GM12878 (cell line): ENCODE measurements at regions not wholly inside any gene's neighbourhood (a gene's known extent, or its start where the extent isn't known, plus 50 kb on each side); places are given as distances from the start of the nearest gene placed in this dataset.
"Not testable (repeated sequence)": the region's sequence is repeated elsewhere in the genome, so short reads cannot be mapped to it uniquely, and the experiment has no call there.

ENCODE experiments used
- CBX3 ChIP-seq: fragments of 200-600 bp; sonication (generic); IDR thresholded peaks from 2 replicates; pipeline ENCODE4 v1.6.1; 2016; ENCODE audit warnings: low read depth, borderline replicate concordance
- EED ChIP-seq: sonication (generic); IDR thresholded peaks from 2 replicates; pipeline ENCODE4 v1.6.1; 2016; ENCODE audit warnings: antibody characterized with exemption, low read depth
- EZH2 ChIP-seq: IDR thresholded peaks from 2 replicates; pipeline ENCODE4 v1.6.1; 2012; ENCODE audit warnings: low read depth, mild to moderate bottlenecking, control low read depth, inconsistent platforms, low read length, borderline replicate concordance; ENCODE audit not compliant: control insufficient read depth
- MXI1 ChIP-seq: fragments of 150-350 bp; IDR thresholded peaks from 2 replicates; pipeline ENCODE4 v1.6.1; 2011; ENCODE audit warnings: low read depth, mild to moderate bottlenecking, inconsistent platforms, low read length, improper control_type of control experiment
- NBN ChIP-seq: fragments of 450-650 bp; IDR thresholded peaks from 2 replicates; pipeline ENCODE4 v1.6.1; 2016
- NFYB ChIP-seq: IDR thresholded peaks from 2 replicates; pipeline ENCODE4 v1.6.1; 2011; ENCODE audit warnings: low read depth, mild to moderate bottlenecking, low read length, improper control_type of control experiment, moderate library complexity; ENCODE audit not compliant: insufficient read depth
- POLR2A ChIP-seq: IDR thresholded peaks from 2 replicates; pipeline ENCODE4 v1.6.1; 2011; ENCODE audit warnings: low read depth, mild to moderate bottlenecking, low read length
- POLR2AphosphoS5 ChIP-seq: IDR thresholded peaks from 2 replicates; pipeline ENCODE4 v1.6.1; 2011; ENCODE audit warnings: mild to moderate bottlenecking, low read length, inconsistent platforms
- SMAD1 ChIP-seq: fragments of 450-650 bp; IDR thresholded peaks from 2 replicates; pipeline ENCODE4 v1.6.1; 2018; ENCODE audit warnings: mild to moderate bottlenecking, low read depth; ENCODE audit not compliant: partially characterized antibody
- TF ChIP-seq, protein P1 (sequence below), 3 experiments: IDR thresholded peaks in 2 of 3; conservative IDR thresholded peaks in 1 of 3; 2 replicates each; pipeline ENCODE4 v1.5.1; 2011; ENCODE audit warnings: low read depth in 3 of 3, low read length in 3 of 3, mild to moderate bottlenecking in 3 of 3, control low read depth in 2 of 3, moderate library complexity in 2 of 3, inconsistent platforms in 1 of 3, mixed read lengths in 1 of 3; ENCODE audit not compliant: control insufficient read depth in 2 of 3, insufficient read depth in 1 of 3; ENCODE audit errors: extremely low read depth in 1 of 3
- TF ChIP-seq, protein P2 (sequence below): fragments of 450-650 bp; conservative IDR thresholded peaks from 2 replicates; pipeline ENCODE4 v1.6.1; 2017; ENCODE audit warnings: mild to moderate bottlenecking, moderate library complexity
- TF ChIP-seq, protein P3 (sequence below): fragments of 450-650 bp; formaldehyde crosslinking; IDR thresholded peaks from 2 replicates; pipeline ENCODE4 v1.5.0; 2022; ENCODE audit warnings: mild to moderate bottlenecking, missing genetic modification characterization
- TF ChIP-seq, protein P4 (sequence below): IDR thresholded peaks from 2 replicates; pipeline ENCODE4 v1.6.1; 2011; ENCODE audit warnings: borderline replicate concordance, low read depth, mild to moderate bottlenecking, moderate library complexity, low read length; ENCODE audit not compliant: insufficient read depth, poor library complexity, severe bottlenecking

DNA sequence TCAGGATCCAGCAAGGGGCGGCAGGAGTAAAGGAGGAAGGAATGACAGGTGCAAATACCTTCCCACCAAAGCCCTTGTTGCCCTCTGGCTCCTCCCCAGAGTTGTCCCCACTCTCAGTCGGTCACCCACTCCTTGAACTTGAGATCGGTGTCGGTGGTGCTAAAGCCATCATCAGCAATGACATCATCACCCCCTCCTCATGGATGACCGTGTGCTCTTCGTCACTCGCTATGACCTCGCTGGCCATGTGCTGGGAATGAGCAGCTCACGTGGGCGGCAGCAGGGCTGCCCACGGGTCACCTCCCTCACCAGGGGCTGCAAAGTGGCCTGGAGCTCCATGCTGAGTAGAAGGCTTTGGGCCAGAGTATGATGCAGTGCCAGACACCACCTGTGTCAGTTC, 405.3 kb downstream of the CACNA1B start:
- not testable (repeated sequence) for TF ChIP-seq EED, MXI1, CBX3, NFYB, NBN, SMAD1, EZH2, POLR2AphosphoS5, POLR2A
- TF ChIP-seq, protein P1, sequence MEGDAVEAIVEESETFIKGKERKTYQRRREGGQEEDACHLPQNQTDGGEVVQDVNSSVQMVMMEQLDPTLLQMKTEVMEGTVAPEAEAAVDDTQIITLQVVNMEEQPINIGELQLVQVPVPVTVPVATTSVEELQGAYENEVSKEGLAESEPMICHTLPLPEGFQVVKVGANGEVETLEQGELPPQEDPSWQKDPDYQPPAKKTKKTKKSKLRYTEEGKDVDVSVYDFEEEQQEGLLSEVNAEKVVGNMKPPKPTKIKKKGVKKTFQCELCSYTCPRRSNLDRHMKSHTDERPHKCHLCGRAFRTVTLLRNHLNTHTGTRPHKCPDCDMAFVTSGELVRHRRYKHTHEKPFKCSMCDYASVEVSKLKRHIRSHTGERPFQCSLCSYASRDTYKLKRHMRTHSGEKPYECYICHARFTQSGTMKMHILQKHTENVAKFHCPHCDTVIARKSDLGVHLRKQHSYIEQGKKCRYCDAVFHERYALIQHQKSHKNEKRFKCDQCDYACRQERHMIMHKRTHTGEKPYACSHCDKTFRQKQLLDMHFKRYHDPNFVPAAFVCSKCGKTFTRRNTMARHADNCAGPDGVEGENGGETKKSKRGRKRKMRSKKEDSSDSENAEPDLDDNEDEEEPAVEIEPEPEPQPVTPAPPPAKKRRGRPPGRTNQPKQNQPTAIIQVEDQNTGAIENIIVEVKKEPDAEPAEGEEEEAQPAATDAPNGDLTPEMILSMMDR (IDR thresholded peaks at IDR 0.05 in 2 of 3, conservative IDR thresholded peaks at IDR 0.05 in 1 of 3; ENCODE audit: control insufficient read depth in 2 of 3, extremely low read depth in 1 of 3, insufficient read depth in 1 of 3, low read depth in 3 of 3, low read length in 3 of 3): not testable (repeated sequence)
- TF ChIP-seq, protein P2, sequence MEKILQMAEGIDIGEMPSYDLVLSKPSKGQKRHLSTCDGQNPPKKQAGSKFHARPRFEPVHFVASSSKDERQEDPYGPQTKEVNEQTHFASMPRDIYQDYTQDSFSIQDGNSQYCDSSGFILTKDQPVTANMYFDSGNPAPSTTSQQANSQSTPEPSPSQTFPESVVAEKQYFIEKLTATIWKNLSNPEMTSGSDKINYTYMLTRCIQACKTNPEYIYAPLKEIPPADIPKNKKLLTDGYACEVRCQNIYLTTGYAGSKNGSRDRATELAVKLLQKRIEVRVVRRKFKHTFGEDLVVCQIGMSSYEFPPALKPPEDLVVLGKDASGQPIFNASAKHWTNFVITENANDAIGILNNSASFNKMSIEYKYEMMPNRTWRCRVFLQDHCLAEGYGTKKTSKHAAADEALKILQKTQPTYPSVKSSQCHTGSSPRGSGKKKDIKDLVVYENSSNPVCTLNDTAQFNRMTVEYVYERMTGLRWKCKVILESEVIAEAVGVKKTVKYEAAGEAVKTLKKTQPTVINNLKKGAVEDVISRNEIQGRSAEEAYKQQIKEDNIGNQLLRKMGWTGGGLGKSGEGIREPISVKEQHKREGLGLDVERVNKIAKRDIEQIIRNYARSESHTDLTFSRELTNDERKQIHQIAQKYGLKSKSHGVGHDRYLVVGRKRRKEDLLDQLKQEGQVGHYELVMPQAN: not testable (repeated sequence)
- TF ChIP-seq, protein P3, sequence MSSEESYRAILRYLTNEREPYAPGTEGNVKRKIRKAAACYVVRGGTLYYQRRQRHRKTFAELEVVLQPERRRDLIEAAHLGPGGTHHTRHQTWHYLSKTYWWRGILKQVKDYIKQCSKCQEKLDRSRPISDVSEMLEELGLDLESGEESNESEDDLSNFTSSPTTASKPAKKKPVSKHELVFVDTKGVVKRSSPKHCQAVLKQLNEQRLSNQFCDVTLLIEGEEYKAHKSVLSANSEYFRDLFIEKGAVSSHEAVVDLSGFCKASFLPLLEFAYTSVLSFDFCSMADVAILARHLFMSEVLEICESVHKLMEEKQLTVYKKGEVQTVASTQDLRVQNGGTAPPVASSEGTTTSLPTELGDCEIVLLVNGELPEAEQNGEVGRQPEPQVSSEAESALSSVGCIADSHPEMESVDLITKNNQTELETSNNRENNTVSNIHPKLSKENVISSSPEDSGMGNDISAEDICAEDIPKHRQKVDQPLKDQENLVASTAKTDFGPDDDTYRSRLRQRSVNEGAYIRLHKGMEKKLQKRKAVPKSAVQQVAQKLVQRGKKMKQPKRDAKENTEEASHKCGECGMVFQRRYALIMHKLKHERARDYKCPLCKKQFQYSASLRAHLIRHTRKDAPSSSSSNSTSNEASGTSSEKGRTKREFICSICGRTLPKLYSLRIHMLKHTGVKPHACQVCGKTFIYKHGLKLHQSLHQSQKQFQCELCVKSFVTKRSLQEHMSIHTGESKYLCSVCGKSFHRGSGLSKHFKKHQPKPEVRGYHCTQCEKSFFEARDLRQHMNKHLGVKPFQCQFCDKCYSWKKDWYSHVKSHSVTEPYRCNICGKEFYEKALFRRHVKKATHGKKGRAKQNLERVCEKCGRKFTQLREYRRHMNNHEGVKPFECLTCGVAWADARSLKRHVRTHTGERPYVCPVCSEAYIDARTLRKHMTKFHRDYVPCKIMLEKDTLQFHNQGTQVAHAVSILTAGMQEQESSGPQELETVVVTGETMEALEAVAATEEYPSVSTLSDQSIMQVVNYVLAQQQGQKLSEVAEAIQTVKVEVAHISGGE (CRISPR knock-in tag): not testable (repeated sequence)
- TF ChIP-seq, protein P4, sequence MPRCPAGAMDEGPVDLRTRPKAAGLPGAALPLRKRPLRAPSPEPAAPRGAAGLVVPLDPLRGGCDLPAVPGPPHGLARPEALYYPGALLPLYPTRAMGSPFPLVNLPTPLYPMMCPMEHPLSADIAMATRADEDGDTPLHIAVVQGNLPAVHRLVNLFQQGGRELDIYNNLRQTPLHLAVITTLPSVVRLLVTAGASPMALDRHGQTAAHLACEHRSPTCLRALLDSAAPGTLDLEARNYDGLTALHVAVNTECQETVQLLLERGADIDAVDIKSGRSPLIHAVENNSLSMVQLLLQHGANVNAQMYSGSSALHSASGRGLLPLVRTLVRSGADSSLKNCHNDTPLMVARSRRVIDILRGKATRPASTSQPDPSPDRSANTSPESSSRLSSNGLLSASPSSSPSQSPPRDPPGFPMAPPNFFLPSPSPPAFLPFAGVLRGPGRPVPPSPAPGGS: not testable (repeated sequence)
